HG03095 (cell line): ENCODE measurements at regions not wholly inside any gene's neighbourhood (a gene's known extent, or its start where the extent isn't known, plus 50 kb on each side); places are given as distances from the start of the nearest gene placed in this dataset.

ENCODE experiments used
- ATAC-seq: cut with Tn5 transposase; IDR thresholded peaks from one replicate; pipeline ENCODE4 v1.9.1; 2021; ENCODE audit warnings: moderate library complexity; ENCODE audit not compliant: unreplicated experiment

GRCh38 chr18:77896586-77897252 is 647.1 kb downstream of the GALR1 start:
- no peak for ATAC-seq

- no peak for ATAC-seq
Measured at GRCh38 chr18:77897606-77898005, 648.0 kb downstream of the GALR1 start.

DNA sequence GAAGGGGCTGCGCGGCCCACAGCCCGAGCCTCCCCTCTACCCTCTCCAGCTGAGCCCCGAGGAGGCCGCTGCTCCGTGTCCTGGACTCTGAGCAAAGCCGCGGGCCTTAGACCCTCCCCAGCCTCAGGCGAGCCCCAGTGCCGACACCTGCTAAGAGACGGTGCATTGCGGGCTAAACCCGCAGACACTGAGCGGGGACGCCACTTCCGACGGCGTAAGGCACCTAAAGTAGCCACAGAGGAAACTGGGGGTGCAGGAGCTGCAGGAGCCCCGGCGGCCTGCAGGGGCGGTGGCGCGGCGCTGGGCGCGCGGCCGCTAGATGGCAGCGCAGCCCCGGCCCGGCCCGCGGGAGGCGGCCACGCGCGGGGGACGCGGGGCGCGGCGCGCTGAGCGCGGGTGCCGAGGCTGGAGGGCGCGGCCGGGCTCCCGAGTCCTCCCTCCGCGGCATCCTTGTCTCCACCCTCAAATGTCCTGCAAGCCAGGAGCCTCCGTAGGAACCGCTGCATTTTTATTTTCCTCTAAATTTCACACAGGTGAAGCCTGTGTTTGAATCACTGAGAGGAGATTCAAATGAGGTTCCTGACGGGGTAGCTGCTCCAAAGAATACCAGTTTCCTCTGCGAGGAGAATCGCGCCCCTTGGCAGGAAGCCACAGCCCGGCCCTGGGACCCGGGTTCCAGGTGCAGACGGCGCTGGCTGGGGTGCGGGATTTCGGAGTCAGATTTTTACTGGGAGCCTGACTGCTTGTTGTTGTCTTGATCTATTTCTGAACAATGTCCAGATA is 650.5 kb downstream of the GALR1 start:
- ATAC-seq, result peak; percentile 98

- no peak for ATAC-seq
Measured at GRCh38 chr18:77905011-77905410, 655.4 kb downstream of the GALR1 start.

GRCh38 chr18:77905449-77906055 is 655.9 kb downstream of the GALR1 start:
- ATAC-seq, result no peak

DNA sequence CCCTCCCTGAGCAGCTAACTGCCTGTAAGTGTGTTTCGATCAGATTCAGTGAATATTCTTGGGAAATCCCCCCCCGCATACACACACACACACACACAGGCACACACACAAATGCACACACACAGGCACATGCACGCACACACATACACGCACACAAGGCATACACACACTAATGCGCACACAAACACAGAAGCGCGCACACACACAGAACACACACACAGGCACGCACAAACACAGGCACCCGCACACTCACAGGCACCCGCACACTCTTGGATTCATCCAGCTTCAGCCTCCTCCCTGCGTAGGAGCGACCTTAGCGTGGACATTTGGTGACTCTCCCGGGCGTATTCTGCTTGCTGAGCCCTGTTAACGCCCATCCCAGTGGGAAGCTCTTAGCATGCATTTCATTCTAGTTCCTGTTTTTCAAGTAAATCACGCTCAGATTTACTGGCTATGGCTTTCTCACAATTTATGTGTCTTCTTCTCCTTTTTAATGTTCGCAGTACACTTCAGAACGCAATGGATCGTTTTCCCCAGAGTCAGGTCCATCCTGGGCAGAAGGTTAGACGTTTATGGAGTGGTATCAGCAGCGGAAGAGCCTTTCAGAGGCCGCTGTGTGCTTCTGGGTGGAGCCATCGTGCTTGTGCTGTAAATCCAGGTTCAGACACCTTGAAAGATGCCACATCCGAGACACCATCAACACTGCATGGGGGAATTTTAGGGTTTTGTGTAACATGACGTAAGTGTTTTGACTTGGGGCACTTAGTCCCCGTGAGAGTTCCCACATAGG is 656.6 kb downstream of the GALR1 start:
- ATAC-seq, result no peak

DNA sequence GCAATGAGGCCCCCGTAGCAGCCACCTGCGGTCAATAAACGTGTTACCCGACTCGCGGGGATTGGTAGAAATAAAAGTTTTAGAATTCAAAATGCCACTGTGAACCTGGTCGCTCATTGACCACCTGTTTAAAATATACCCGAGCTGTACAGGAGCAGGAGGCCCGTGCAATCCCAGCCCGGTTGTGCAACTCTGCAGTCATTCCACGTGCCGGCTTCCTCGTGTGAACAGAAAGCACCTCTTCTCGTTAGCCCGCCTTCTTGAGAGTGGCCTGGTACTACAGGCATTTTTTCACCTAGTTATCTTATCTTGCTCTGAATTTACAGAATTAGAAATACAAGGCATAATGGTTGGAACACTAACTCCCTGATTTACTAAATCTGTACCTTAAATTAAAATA is 660.7 kb downstream of the GALR1 start:
- ATAC-seq, result no peak

GRCh38 chr18:77911971-77912605 is 662.4 kb downstream of the GALR1 start:
- no peak for ATAC-seq

GRCh38 chr18:77918730-77919129 is 669.1 kb downstream of the GALR1 start:
- no peak for ATAC-seq

DNA sequence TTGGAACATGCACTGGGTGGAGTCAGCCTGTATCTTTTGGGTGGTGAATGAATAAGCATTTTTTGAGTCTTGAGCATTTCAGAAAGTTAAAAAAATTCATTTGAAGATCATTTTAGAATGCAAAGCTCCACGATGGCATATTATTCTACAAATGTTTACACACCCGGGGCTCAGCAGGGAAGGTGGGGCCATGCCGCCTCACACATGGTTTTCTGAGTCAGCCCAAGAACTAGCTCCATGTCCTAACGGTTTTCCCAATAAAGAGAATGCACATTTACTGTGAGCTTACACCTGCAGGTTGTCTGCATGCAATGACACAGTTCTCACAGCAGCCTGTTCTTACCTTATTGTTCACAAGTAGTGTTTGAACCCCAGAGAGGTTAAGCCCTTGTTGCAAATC is 670.3 kb downstream of the GALR1 start:
- no peak for ATAC-seq

- ATAC-seq, result no peak
Measured at GRCh38 chr18:77935342-77935741, 685.7 kb downstream of the GALR1 start.

DNA sequence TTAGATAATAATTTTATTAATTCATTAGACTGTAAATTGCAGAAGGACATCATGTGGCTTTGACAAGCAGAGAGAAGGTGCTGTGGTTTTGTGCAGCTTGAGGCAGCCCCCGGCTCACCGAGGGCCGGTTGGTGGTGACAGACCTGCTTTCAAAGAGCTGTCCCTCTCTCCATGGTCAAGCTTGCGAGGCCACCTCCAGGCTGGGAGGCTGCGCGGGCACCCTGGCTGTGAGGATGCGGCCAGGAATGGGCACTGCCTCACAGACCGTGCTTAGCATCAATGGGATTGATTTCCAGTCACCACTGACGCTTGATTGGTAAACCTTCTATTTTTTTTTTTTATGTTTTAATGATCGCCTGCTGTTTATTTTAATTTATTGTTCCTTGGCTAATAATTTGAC is 690.9 kb downstream of the GALR1 start:
- ATAC-seq, result no peak

DNA sequence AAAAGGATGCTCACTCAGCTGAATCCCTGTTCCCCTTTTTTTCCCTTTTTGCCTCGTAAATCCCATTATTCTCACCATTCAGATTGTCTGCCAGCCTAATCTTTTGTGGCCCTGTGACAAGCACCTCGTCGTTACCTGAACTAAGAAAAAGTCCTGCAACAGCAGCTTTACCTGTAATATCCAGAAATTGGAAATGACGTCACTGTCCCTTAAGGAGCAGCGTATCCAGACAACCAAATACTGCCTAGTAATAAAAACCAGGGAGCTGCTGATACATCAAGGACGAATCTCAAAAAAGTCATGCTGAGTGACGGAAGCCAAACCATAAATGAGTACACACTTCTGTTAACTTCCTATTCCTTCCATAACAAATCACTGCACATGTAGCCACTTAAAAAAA is 694.9 kb downstream of the GALR1 start:
- ATAC-seq, result no peak

DNA sequence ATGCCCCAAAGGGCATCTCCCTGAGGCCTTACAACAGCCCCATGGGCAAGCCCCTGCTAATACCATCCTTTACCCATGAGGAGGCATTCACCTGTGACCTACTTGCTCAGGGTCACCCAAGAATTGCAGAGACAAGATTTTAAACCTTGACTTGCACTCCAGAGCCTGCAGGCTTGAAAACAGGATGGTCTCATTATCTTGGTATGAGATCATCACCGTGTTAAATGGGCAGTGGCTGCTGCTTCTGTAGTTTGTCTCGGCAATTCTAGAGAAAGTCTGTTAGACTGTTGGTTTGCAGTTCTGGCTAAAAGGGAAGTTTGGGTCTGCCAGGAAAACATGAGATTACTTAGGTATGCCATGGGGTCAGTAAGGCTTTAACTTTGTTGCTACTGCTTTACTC is 698.9 kb downstream of the GALR1 start:
- no peak for ATAC-seq

DNA sequence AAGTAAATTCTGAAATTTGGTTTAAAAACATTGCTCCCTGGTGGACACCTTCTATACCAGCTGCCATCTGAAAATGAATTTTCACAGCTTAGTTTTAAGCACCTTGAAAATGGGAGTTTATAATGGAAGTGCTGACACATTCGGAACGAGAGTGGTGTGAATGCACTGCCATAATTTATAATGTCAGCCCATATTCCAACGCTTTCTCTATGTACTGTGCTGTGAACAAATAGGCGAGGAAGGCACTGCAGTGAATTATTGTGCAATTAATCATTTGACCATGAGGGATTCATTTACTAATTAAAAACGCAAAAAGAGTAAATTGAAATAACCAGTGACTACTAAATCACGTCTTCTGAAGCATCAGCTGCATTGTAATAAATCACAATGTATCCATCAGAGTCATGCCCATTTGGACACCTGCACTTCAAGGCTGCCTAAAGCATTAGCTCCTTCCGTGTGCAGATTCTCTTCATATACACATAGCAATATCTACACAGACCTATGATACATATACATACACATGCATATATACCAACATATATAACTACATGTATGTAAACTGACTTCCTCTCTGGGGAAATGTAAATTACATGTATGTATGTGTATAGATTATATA is 699.8 kb downstream of the GALR1 start:
- no peak for ATAC-seq

- no peak for ATAC-seq
Measured at GRCh38 chr18:77959248-77959647, 709.6 kb downstream of the GALR1 start.

DNA sequence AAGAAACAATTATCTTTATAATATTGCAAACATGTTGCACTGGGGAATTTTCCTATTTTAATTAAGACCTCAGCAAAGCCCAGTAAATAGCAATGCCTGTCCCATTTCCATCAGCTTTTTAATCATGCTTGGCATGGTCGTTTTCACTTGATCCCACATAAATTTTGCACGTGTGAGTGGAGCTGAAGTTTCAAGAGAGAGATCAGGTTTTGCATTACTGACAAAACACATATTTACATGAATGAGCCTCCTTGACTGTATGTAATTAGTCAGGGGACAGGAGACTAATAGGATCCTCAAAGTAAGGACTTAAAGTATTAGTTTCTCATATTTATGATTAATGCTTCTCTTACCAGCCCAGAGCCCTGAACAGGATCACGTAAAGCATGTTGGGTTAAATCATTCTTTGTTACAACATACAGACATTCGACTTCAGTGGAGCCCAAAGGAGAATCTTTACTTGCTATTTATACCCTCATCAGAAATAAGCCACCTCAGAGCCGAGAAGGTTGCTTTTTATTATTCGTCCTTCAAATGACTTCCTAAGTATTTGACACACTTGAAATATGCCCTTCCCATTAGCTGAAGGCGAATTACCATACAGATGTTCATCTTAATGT is 711.3 kb downstream of the GALR1 start:
- no peak for ATAC-seq

DNA sequence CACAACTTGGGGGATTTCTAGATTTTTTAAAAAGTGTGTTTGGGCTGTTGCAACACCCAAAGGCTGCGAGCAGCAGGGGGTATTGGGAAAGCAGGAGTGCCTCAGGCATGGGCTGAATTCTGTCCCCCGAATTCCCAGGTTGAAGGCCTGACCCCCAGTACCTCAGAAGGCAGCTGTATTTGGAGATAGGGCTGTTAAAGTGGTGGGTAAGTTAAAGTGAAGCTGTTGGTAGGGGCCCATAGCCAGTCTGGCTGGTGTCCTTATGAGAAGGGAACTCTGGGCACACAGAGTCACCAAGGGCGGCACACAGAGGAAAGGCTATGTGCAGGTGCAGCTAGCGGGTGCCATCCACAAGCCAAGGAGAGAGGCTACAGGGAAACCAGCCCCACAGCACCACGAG is 717.4 kb downstream of the GALR1 start:
- ATAC-seq, result no peak

- ATAC-seq, result no peak
Measured at GRCh38 chr18:77967791-77968190, 718.1 kb downstream of the GALR1 start.

- no peak for ATAC-seq
Measured at GRCh38 chr18:77969972-77970371, 720.3 kb downstream of the GALR1 start.
